ENCODE measurements at regions not wholly inside any gene's neighbourhood (a gene's known extent, or its start where the extent isn't known, plus 50 kb on each side); places are given as distances from the start of the nearest gene placed in this dataset.

- no peak for TF ChIP-seq ZNF766 (CRISPR knock-in tag; IDR thresholded peaks at IDR 0.05; ENCODE audit: borderline replicate concordance)
- TF ChIP-seq CHD4 (IDR thresholded peaks at IDR 0.05; ENCODE audit: borderline replicate concordance, low read length), result no peak
- TF ChIP-seq ZNF510 (CRISPR knock-in tag; IDR thresholded peaks at IDR 0.05; ENCODE audit: low read depth), result no peak
- no peak for TF ChIP-seq GPN1 (CRISPR knock-in tag; IDR thresholded peaks at IDR 0.05; ENCODE audit: borderline replicate concordance)
- no peak for TF ChIP-seq RARG (CRISPR knock-in tag; IDR thresholded peaks at IDR 0.05; ENCODE audit: low read depth)
- no peak for TF ChIP-seq ZNF547 (CRISPR knock-in tag; IDR thresholded peaks at IDR 0.05)
- no peak for TF ChIP-seq ZSCAN31 (CRISPR knock-in tag; IDR thresholded peaks at IDR 0.05; ENCODE audit: low read depth)
- TF ChIP-seq ZNF350 (CRISPR knock-in tag; IDR thresholded peaks at IDR 0.05; ENCODE audit: borderline replicate concordance, low read depth), result no peak
- no peak for TF ChIP-seq PATZ1 (CRISPR knock-in tag; IDR thresholded peaks at IDR 0.05)
- TF ChIP-seq ZNF687 (CRISPR knock-in tag; IDR thresholded peaks at IDR 0.05), result no peak
- TF ChIP-seq ZBTB1 (CRISPR knock-in tag; IDR thresholded peaks at IDR 0.05; ENCODE audit: borderline replicate concordance), result no peak
- no peak for TF ChIP-seq THAP9 (CRISPR knock-in tag; IDR thresholded peaks at IDR 0.05; ENCODE audit: borderline replicate concordance)
- TF ChIP-seq MEF2D (CRISPR knock-in tag; IDR thresholded peaks at IDR 0.05), result no peak
- TF ChIP-seq EP300 (IDR thresholded peaks at IDR 0.05; ENCODE audit: low read depth in 2 of 2, low read length in 2 of 2), result no peak
- no peak for TF ChIP-seq EP300 (CRISPR knock-in tag; IDR thresholded peaks at IDR 0.05; ENCODE audit: borderline replicate concordance)
Measured at GRCh38 chr5:135092476-135092875, 58.4 kb upstream of the PITX1 start.

More at GRCh38 chr5:135092476-135092875, 58.4 kb upstream of the PITX1 start:
- Histone ChIP-seq H3K27ac (ENCODE audit: extremely low read length, insufficient read depth, low read length) (no peak overlapping the region), H3K9me3 (ENCODE audit: low read length) (no peaks in the 10 kb centered on the region), H3K27me3 (ENCODE audit: control insufficient read depth in 1 of 2, insufficient read depth in 2 of 2, low read length in 2 of 2) (no peaks in the 10 kb centered on the region), H3K4me1 (ENCODE audit: insufficient read depth, low read length) (peaks cover 17% of the 10 kb centered on the region), H3K9ac (ENCODE audit: insufficient read depth, low read depth, low read length) (no peak overlapping the region), H3K79me2 (ENCODE audit: insufficient read depth, low read length) (no peaks in the 10 kb centered on the region), H3K4me3 (replicated peaks in 1 of 3; ENCODE audit: insufficient read depth in 1 of 3, low read depth in 2 of 3, low read length in 3 of 3) (no peak overlapping the region), H4K20me1 (ENCODE audit: insufficient read depth, low read length) (no peaks in the 10 kb centered on the region), H2AFZ (ENCODE audit: low read length) (no peak overlapping the region), H3K36me3 (replicated peaks in 1 of 2; ENCODE audit: control insufficient read depth in 1 of 2, insufficient read depth in 2 of 2, low read length in 2 of 2) (no peaks in the 10 kb centered on the region), H3K4me2 (ENCODE audit: low read depth, low read length) (no peak overlapping the region)
- ChIA-PET CTCF (ENCODE audit: low intra/inter-chr PET ratio, low total read pairs) (no interaction called here), POLR2A (no interaction called here)
- intact Hi-C loops (cut with micrococcal nuclease; ENCODE audit: unreplicated experiment) (no loop called here), in situ Hi-C loops (cut with HindIII; ENCODE audit: extremely low pct_ligation_motif_present, low pct_unique_long_range_greater_than_20kb) (no loop called here)
- 93% methylated on average over 8 of the region's 8 CpGs for WGBS (ENCODE audit: low lambda C conversion rate)
- DNase-seq (ENCODE audit: low spot score) (no peak), FAIRE-seq (no peak), ATAC-seq (no peak)
- BruUV-seq (replicated peaks), result no TSS peak

Data from HepG2 (cell line).